Activated CD4-positive, alpha-beta memory T cell treated with anti-CD3 and anti-CD28 coated beads for 36 hours (primary cell): ENCODE measurements at regions not wholly inside any gene's neighbourhood (a gene's known extent, or its start where the extent isn't known, plus 50 kb on each side); places are given as distances from the start of the nearest gene placed in this dataset.

Experiments used
- CTCF ChIA-PET: fragments of 350-600 bp; sonication (Branson Sonifier 250); formaldehyde crosslinking; loops from one replicate; lab custom pipeline; 2021; ENCODE audit warnings: antibody characterized with exemption, inconsistent platforms; lab: Charles Lee
- POLR2A ChIA-PET: fragments of 350-600 bp; sonication (Branson Sonifier 250); formaldehyde crosslinking; loops from one replicate; lab custom pipeline; 2021; ENCODE audit warnings: antibody characterized with exemption; lab: Charles Lee
- DNase-seq: peaks from one replicate; pipeline ENCODE4 v3.0.0-alpha.2; 2020
- H3K27ac Mint-ChIP-seq: one replicate; pipeline ENCODE4 v1.8.0; 2021; ENCODE audit warnings: mixed read lengths
- H3K27me3 Mint-ChIP-seq: one replicate; pipeline ENCODE4 v1.8.0; 2021; ENCODE audit warnings: mixed read lengths
- H3K36me3 Mint-ChIP-seq: one replicate; pipeline ENCODE4 v1.8.0; 2021; ENCODE audit warnings: mixed read lengths
- H3K4me1 Mint-ChIP-seq: one replicate; pipeline ENCODE4 v1.8.0; 2021; ENCODE audit warnings: low read depth, mixed read lengths
- H3K4me3 Mint-ChIP-seq: one replicate; pipeline ENCODE4 v1.8.0; 2021; ENCODE audit warnings: mild to moderate bottlenecking, mixed read lengths
- H3K9me3 Mint-ChIP-seq: one replicate; pipeline ENCODE4 v1.8.0; 2021; ENCODE audit warnings: mixed read lengths
- intact Hi-C: fragments of 100-400 bp; cut with micrococcal nuclease; formaldehyde crosslinking; loops from one replicate; pipeline ENCODE4 v1.15.1; 2023

DNA sequence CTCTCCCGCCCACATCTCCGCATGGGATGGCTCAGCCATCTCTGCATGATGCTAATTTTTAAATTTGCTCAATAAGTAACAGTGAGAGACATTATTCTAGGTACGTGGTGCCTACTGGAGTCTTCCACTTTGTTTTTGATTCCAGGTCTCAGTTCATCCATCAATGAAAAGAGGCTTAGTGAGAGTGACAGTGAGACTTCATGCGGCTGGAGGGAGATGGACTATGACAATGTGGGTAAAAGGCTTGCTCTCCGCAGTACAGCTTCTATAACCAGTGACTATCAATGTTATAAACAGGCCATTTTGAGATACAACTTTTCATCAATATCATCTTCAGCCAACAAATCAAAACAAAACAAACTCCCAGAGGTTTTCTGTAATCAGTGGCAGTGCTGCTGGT is 563.4 kb upstream of the MKI67 start:
- CTCF ChIA-PET = no interaction called here
- Mint-ChIP-seq H3K27me3 (no peaks in the 10 kb centered on the region), H3K36me3 (no peaks in the 10 kb centered on the region), H3K27ac (no peak overlapping the region), H3K9me3 (no peaks in the 10 kb centered on the region), H3K4me3 (no peak overlapping the region), H3K4me1 (no peaks in the 10 kb centered on the region)
- DNase-seq = no peak
- intact Hi-C loops = no loop called here
- POLR2A ChIA-PET = no interaction called here

GRCh38 chr10:128693493-128694131 is 567.4 kb upstream of the MKI67 start:
- intact Hi-C loops = no loop called here
- POLR2A ChIA-PET = no interaction called here
- Mint-ChIP-seq H3K36me3 (no peaks in the 10 kb centered on the region), H3K27me3 (no peaks in the 10 kb centered on the region), H3K9me3 (no peaks in the 10 kb centered on the region), H3K4me3 (no peak overlapping the region), H3K4me1 (no peaks in the 10 kb centered on the region), H3K27ac (no peak overlapping the region)
- CTCF ChIA-PET = no interaction called here
- DNase-seq = no peak

DNA sequence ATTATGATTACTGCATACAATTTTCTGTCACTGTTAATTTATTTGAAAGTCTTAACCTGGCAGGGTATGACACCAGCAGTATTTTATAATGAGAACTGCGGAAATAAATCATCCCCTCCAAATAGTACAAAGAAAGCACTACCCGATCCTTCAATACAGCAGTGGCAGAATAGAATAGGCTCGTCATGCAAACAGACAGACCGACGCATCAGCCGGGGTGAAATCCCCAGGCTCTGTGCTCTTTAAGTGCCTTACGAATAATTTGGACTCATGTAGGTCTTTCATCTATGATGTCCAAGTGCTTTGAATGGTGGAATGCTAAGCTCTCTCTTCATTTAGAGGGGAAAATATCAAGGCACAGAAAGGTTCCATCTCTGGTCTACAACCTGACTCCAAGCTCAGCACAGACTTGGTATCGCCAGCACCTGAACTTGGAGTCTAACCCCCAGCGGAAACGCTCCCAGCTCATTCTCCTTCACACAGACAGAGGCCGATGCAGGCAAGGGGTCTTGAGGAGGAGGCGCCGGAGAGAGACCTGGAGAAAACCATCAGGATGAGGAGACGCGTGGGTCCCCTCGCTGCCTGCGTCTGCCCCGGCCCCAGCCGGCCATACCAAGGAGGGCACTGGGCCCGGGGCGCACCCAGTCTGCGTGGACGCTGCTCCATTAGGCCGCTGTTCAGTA is 568.1 kb upstream of the MKI67 start:
- intact Hi-C loops = no loop called here
- no peak overlapping the region for H3K4me3 Mint-ChIP-seq
- DNase-seq = no peak
- H3K4me1 Mint-ChIP-seq = no peaks in the 10 kb centered on the region
- no peaks in the 10 kb centered on the region for H3K36me3 Mint-ChIP-seq
- no peaks in the 10 kb centered on the region for H3K9me3 Mint-ChIP-seq
- H3K27me3 Mint-ChIP-seq = no peaks in the 10 kb centered on the region
- ChIA-PET CTCF (no interaction called here), POLR2A (no interaction called here)
- no peak overlapping the region for H3K27ac Mint-ChIP-seq

DNA sequence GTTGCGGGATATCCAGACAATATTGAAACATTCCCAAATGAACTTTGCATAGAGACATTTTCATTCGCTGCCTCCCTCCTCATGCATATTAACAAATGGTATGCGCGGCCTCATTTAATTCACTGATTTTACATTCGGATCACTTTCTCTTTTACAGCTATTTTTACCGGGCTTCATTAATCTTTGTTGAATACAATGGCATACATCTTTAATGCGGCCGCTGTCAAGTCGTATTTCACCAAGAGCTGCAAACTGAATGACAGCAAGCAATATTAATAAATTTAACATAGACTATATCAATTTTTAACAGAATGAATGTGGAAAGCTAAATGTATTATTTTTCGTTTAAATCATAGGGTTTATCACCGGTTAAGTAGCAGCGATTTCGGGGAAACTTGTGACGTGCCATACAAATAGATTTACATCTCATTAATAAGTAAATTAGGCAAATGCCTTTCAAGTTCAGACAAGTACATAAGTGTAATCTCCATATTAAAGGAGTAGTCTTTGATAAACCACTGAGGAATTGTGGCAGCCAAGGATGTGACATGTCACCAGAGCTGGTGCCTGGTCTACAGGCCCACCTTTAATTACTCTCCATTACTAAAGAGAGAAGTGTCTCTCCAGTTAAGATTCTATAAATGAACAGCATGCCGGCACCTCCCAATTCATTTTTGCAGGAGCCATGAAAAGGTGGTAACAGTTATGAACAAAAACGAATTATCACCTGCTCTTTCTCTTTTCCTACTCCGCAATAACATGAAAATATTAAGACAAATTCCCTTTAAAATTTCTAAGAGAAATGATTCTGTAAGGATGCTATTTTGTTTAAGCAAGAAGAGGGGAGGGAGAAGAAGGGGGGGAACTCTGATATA is 568.9 kb upstream of the MKI67 start:
- DNase-seq = no peak
- Mint-ChIP-seq H3K9me3 (no peaks in the 10 kb centered on the region), H3K27me3 (no peaks in the 10 kb centered on the region), H3K36me3 (no peaks in the 10 kb centered on the region), H3K27ac (no peak overlapping the region), H3K4me3 (no peak overlapping the region), H3K4me1 (no peaks in the 10 kb centered on the region)
- intact Hi-C loops = no loop called here
- CTCF ChIA-PET = no interaction called here
- POLR2A ChIA-PET = no interaction called here

DNA sequence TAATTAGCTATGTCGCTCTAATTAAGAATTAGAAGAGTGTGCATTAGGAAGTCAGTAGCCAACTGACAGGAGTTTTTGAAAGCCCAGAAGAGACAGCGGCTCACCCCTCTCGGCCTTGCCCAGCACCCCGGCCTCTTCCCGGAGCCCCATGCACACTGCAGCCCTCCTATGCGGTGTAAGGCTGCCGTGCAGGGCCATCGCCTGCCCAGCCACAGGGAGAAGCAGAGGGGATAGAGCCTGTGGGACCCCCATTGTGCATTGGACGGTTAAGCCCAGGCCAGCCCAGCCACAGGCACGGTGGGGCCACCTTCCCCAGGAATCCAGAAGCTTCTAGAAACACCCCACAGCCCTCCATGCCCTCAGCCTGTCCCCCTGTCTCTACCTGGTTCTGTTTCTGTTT is 569.7 kb upstream of the MKI67 start:
- intact Hi-C loops = no loop called here
- Mint-ChIP-seq H3K4me3 (no peak overlapping the region), H3K9me3 (no peaks in the 10 kb centered on the region), H3K27ac (no peak overlapping the region), H3K36me3 (no peaks in the 10 kb centered on the region), H3K4me1 (no peaks in the 10 kb centered on the region), H3K27me3 (no peaks in the 10 kb centered on the region)
- CTCF ChIA-PET = no interaction called here
- DNase-seq = no peak
- POLR2A ChIA-PET = no interaction called here

DNA sequence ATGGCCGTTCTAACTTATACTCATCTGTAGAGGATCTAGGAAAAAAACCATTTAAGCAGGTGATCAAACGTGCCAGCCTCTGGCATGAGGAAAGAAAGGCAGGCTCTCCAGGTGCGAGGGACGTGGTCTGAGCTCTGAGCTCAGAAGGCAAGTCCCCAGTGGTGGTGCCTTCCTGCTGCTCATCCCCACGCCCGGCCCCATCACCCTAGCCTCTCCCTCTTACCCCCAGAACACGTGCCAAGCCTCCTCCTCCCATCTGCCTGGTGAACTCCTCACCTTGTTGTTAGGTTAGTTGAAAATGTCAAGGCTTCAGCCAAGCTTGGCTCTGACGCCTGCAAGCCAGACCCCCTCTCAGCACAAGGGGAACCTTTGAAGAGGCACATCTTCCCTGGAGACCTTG is 571.2 kb upstream of the MKI67 start:
- Mint-ChIP-seq H3K27me3 (no peaks in the 10 kb centered on the region), H3K4me1 (no peaks in the 10 kb centered on the region), H3K36me3 (no peaks in the 10 kb centered on the region), H3K9me3 (no peaks in the 10 kb centered on the region), H3K27ac (no peak overlapping the region), H3K4me3 (no peak overlapping the region)
- ChIA-PET CTCF (no interaction called here), POLR2A (no interaction called here)
- intact Hi-C loops = no loop called here
- no peak for DNase-seq

DNA sequence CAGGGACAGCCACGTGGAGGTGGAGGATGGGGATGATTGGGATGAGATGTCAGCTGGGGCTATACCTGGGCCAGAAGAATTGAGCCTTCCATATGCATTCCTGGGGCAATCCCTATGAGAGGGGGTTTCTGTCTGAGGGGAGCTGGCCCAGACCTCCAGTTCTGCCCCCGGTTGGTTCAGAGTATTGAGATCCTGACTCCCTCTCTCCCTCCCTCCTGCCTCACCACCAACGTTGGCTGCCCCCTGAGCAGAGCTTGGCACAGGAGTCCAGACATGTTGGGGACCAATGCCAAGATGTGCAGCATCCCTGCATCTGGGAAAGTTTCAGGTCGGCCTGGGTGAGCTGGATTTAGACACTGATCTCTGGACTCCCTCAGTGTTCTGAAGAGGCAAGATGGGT is 575.2 kb upstream of the MKI67 start:
- DNase-seq = no peak

GRCh38 chr10:128701837-128702236 is 575.6 kb upstream of the MKI67 start:
- POLR2A ChIA-PET = no interaction called here
- intact Hi-C loops = no loop called here

More for the DNA sequence above, 575.2 kb upstream of the MKI67 start:
- H3K4me3 Mint-ChIP-seq = no peak overlapping the region
- no peaks in the 10 kb centered on the region for H3K27me3 Mint-ChIP-seq
- POLR2A ChIA-PET = no interaction called here
- no peaks in the 10 kb centered on the region for H3K9me3 Mint-ChIP-seq
- CTCF ChIA-PET = no interaction called here
- no peak overlapping the region for H3K27ac Mint-ChIP-seq
- no peaks in the 10 kb centered on the region for H3K36me3 Mint-ChIP-seq
- intact Hi-C loops = no loop called here
- no peaks in the 10 kb centered on the region for H3K4me1 Mint-ChIP-seq

GRCh38 chr10:128704716-128705115 is 578.5 kb upstream of the MKI67 start:
- ChIA-PET CTCF (no interaction called here), POLR2A (no interaction called here)

More at GRCh38 chr10:128701837-128702236, 575.6 kb upstream of the MKI67 start:
- Mint-ChIP-seq H3K27me3 (no peaks in the 10 kb centered on the region), H3K9me3 (no peaks in the 10 kb centered on the region), H3K4me1 (no peaks in the 10 kb centered on the region), H3K4me3 (no peak overlapping the region), H3K27ac (no peak overlapping the region), H3K36me3 (no peaks in the 10 kb centered on the region)
- DNase-seq = no peak
- CTCF ChIA-PET = no interaction called here

GRCh38 chr10:128708182-128708581 is 582.0 kb upstream of the MKI67 start:
- Mint-ChIP-seq H3K27me3 (peaks cover 3% of the 10 kb centered on the region), H3K36me3 (no peaks in the 10 kb centered on the region), H3K4me1 (no peaks in the 10 kb centered on the region), H3K9me3 (no peaks in the 10 kb centered on the region), H3K27ac (no peak overlapping the region), H3K4me3 (no peak overlapping the region)
- ChIA-PET CTCF (no interaction called here), POLR2A (no interaction called here)
- DNase-seq = no peak
- intact Hi-C loops = no loop called here

More at GRCh38 chr10:128704716-128705115, 578.5 kb upstream of the MKI67 start:
- Mint-ChIP-seq H3K27me3 (peaks cover 2% of the 10 kb centered on the region), H3K4me3 (no peak overlapping the region), H3K36me3 (no peaks in the 10 kb centered on the region), H3K27ac (no peak overlapping the region), H3K9me3 (no peaks in the 10 kb centered on the region), H3K4me1 (no peaks in the 10 kb centered on the region)
- no peak for DNase-seq
- intact Hi-C loops = no loop called here

DNA sequence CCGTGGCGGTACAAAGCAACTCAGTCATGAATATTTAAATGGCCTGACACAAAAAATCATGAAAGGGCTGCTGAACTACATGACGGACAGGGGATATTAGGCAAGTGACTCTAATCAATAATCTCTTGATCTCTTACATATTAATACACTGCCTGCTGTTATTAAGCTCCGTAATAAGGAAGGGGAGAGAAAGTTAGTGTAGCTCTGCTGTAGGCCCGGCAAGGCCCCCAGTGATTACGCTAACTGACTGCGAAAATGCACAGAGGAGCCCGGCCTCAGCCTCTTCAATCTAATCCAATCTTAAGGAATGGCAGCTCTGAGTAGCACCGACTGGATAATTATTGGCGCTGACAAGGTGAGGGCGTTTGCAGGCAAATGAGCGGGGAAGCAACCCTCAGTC is 583.5 kb upstream of the MKI67 start:
- ChIA-PET CTCF (no interaction called here), POLR2A (no interaction called here)
- intact Hi-C loops = no loop called here
- H3K27ac Mint-ChIP-seq = no peak overlapping the region
- H3K4me1 Mint-ChIP-seq = no peaks in the 10 kb centered on the region
- no peaks in the 10 kb centered on the region for H3K9me3 Mint-ChIP-seq
- no peak for DNase-seq
- H3K27me3 Mint-ChIP-seq = peaks cover 3% of the 10 kb centered on the region
- H3K4me3 Mint-ChIP-seq = no peak overlapping the region
- H3K36me3 Mint-ChIP-seq = no peaks in the 10 kb centered on the region

- Mint-ChIP-seq H3K9me3 (no peaks in the 10 kb centered on the region), H3K27me3 (peaks cover 3% of the 10 kb centered on the region), H3K4me1 (no peaks in the 10 kb centered on the region), H3K4me3 (no peak overlapping the region), H3K27ac (no peak overlapping the region), H3K36me3 (no peaks in the 10 kb centered on the region)
- intact Hi-C loops = no loop called here
- DNase-seq = no peak
- ChIA-PET CTCF (no interaction called here), POLR2A (no interaction called here)
These were observed 584.0 kb upstream of the MKI67 start for GRCh38 chr10:128710098-128710797.
